AML-193 (cell line): ENCODE measurements at regions not wholly inside any gene's neighbourhood (a gene's known extent, or its start where the extent isn't known, plus 50 kb on each side); places are given as distances from the start of the nearest gene placed in this dataset.
A peak's percentile ranks its signal among the peaks of the same experiment; 100 is the strongest.
"Not testable (repeated sequence)": the region's sequence is repeated elsewhere in the genome, so short reads cannot be mapped to it uniquely, and the experiment has no call there.

Experiments used
- DNase-seq, 2 experiments: peaks; one replicate each; lab custom pipeline; 2025; lab: John Stamatoyannopoulos, UW

DNA sequence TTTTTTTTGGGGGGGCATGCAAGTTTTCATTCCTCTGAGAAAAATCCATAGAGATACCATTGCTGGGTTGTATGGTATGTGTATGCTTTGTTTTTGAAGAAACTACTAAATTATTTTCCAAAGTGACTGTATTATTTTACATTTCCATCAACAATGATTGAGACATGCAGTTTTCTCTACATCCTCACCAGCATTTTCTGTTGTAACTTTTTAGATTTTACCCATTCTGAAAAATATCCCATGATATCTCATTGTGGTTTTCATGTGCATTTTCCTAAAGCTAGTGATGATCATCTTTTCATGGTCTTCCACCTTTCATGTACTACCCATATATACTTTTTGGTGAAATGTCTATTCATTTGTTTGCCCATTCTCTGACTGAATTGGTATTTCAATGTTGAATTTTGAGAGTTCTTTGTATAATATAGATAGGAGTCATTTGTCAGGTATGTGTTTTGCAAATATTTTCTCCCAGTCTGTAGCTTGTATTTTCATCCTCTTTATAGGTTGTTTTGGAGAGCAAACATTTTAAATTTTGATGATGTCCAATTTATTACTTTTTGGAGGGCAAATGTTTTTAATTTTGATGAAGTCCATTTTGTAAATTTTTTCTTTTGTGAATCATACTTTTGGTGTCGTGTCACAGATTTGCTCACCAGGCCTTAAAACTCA lies 827.5 kb upstream of the CITED2 start:
- DNase-seq: no peak

GRCh38 chr6:140193269-140193668 lies 818.8 kb upstream of the CITED2 start:
- no peak for DNase-seq

GRCh38 chr6:140192018-140192417 lies 817.6 kb upstream of the CITED2 start:
- no peak for DNase-seq

GRCh38 chr6:140189263-140189662 lies 814.8 kb upstream of the CITED2 start:
- not testable (repeated sequence) for DNase-seq

- no peak for DNase-seq
Measured at GRCh38 chr6:140185991-140186390, 811.5 kb upstream of the CITED2 start.

GRCh38 chr6:140183881-140184280 lies 809.4 kb upstream of the CITED2 start:
- no peak for DNase-seq

DNA sequence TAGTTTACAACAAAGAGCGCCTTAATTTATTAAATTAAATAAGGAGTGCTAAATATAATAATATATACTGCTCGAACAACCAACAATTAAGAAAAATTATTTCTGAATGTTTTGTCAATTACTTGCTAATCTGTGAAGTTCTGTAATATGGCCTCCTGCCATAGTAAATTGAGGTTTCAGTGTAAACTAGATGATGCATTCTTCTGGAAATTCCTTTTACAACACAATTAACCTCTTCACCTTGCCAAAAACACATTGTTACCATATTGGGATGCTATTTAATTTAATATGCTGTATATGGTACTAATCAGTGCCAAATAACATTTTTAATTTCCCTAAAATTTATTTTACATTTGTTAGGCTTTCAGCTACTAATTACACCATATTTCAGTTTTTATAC lies 808.4 kb upstream of the CITED2 start:
- DNase-seq: no peak

DNA sequence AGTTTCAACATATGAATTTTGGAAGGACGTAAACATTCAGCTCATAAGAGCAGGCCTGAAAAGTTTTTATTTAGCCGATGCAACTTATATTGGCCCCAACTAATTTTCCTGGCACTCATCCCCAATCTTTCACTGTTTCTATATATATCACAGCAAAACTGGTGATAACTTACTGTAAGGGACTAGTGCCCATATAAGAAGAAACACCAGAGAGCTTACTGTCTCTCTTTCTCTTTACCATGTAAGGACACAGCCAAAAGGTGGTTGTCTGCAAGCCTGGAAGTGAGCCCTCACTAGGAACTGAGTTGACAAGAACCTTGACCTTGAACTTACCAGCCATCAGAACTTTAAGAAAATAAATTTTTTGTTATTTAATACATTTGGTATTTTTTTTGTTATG lies 807.4 kb upstream of the CITED2 start:
- no peak for DNase-seq

DNA sequence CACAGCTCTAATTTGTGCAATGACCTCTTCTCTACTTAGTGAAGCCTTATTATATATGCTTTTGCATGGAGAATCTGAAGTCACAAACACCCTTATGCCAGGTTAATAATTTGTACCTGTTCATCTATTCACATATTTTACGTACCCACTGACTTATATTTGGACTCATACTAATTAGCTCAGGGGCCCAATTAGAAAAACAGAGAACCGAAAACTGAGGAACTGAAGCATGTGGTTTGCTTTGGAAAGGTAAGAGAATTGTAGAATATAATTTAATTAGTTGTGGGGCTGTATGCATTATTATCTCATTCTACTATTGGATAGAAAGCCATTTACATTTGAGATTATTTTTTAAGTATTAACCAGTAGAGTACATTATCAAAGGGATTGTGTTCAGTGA lies 805.9 kb upstream of the CITED2 start:
- no peak for DNase-seq

GRCh38 chr6:140178935-140179334 lies 804.5 kb upstream of the CITED2 start:
- no peak for DNase-seq

- DNase-seq: no peak
Measured at GRCh38 chr6:140178520-140178919, 804.1 kb upstream of the CITED2 start.

DNA sequence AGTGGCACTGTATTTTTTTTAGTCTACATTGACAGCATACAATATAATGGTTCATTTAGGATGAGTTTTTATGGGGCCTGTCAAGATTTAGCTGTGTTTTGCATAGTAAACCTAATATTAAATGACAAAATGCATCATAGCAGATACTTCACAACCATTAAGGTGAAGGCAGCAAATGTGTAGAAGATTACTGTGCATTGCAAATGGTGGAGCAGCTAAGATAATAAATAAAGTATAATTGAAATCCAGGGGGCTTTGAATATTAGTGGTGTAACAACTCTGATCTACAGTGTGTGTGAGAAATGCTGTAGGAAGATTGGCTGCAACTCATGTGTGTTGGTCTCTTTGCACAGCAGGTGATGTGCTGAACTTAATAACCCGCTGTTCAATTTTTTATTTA lies 801.9 kb upstream of the CITED2 start:
- no peak for DNase-seq

- no peak for DNase-seq
Measured at GRCh38 chr6:140175486-140175885, 801.0 kb upstream of the CITED2 start.

DNA sequence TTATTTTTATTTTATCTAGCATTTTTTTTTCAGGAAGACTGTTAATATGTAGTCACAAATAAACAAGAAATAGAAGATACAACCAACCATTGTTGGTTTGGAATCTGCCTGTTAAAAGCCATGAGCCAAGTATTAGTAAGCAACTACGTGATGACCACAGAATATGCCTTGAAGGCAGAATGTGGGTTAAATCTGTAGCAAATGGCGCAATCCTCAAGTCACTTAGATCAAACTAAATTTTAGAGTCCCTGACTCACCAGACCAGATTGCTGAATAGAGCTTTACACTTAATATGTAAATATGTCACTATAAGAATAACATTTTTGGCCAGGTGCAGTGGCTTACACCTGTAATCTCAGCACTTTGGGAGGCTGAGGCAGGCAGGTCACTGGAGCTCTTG lies 800.1 kb upstream of the CITED2 start:
- peak; percentile 69 to 80 for DNase-seq

- no peak for DNase-seq
Measured at GRCh38 chr6:140168365-140168764, 793.9 kb upstream of the CITED2 start.

GRCh38 chr6:140160909-140161308 lies 786.5 kb upstream of the CITED2 start:
- DNase-seq: no peak

DNA sequence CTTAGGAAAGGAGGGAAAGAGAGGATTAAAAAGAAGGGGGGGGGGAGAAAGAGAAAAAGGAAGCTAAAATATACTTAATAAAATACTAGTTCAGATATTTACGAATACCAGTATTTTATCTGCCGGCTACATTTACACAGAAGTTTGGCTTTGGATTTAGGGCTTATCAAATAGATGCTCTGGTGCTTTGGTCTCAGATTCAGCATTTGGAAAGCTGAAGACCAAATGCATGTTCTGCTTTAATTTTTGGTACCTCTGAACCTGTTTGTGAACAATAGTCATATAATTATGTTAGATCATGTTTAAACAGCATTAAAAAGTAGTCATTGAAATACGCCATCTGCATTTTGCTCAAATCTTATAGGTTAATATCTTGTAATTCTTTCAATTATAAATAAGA lies 786.0 kb upstream of the CITED2 start:
- DNase-seq: no peak

DNA sequence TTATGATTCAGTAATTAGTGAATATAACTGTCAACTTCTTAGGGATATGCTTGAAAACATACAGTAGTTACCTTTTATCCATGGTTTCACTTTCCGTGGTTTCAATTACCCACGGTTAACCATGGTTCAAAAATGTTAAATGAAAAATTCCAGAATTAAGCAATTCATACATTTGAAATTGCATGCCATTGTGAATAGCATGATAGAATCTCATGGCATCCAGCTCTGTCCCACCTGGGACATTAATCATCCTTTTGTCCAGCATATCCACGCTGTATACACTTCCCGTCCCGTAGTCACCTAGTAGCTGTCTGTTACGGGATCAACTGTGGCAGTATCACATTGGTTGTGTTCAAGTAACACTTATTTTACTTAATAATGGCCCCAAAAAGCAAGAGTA lies 781.7 kb upstream of the CITED2 start:
- DNase-seq: no peak

DNA sequence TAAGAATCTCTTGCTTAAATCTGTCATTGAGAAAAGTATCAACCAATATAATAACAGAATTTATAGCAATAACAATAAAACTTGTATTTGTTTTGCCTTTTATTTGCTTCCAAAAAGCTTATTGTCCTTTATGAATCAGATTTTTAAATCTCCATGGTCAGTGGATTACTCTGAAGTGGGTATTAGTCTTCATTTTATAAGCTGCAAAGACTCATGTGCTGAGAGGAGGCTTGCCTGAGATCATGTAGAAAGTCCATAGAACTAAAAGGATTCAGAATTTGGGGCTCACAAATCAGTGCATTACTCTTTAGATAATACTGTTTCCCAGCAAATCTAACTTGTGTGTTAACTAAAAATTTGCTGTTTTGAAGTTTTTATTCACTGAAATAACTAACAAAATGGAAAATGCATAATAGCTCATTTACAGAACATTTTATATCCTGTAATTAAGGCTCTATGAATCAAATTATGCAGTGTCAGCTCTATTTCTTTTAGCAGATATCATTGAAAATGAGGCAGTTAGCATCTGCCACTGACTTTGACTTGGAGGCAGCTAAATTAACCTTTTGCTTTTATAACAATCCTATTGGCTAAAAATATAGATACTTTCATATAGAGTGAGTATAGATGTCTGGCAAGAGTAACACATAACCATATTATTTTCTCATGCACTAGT lies 781.1 kb upstream of the CITED2 start:
- DNase-seq: no peak

DNA sequence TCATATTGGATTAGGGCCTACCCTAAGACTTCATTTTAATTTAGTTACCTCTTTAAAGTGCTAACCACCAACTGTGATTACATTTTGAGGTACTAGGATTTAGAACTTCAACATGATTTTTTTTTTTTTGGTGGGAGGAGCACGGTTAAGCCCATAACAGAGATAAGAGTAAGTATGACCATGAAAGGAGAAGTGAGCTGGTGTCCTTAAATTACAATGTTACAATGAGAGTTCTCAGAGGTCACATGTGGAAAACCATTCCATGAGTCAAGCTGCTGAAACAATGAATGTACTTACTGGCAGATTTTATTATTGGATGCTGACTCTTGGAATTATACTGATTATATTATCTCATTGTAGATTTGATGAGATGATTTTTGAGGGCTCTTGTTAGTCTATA lies 779.3 kb upstream of the CITED2 start:
- DNase-seq: no peak

DNA sequence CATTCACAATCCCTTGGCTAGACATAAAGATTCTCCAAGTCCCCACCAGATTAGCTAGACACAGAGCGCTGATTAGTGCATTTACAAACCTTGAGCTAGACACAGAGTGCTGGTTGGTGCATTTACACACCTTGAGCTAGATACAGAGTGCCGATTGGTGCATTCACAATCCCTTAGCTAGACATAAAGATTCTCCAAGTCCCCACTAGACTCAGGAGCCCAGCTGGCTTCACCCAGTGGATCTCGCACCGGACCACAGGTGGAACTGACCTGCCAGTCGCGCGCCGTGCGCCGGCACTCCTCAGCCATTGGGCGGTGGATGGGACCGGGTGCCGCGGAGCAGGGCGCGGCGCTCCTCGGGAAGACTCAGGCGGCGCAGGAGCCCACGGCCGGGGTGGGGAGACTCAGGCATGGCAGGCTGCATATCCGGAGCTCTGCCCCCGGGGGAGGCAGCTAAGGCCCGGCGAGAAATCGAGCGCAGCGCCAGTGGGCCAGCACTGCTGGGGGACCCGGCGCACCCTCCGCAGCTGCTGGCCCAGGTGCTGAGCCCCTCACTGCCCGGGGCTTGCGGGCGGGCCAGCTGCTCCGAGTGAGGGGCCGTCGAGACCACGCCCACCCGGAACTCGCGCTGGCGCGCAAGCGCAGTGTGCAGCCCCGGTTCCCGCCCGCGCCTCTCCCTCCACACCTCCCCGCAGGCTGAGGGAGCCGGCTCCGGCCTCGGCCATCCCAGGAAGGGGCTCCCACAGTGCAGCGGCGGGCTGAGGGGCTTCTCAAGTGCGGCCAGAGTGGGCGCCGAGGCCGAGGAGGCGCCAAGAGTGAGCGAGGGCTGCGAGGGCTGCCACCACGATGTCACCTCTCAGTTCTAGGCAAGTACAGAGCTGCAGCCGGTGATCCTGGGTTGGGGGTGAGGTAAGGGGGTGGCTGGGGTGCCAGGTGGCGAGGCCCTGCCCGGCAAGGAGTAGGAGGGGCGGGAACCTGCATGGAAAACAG lies 773.7 kb upstream of the CITED2 start:
- DNase-seq: not testable (repeated sequence)

DNA sequence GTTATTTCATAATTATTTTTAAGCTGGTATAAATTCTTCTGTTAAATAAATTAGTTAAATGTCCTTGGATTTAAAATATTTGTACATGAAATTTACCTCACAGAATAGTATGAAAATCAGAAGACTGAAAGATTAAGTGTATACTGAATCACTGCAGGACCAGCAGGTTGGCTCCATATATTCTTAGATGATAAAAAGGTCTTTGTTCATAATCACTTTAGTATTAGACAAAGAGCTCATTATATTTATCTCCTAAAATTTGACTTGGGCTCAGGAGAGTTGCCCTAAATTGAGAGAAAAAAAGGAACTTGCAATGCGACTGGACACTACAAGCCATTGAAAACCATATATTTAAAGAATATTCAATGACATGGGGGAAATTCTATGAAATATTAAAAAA lies 766.4 kb upstream of the CITED2 start:
- DNase-seq: no peak
